ELF-1 (cell line): ENCODE measurements at regions not wholly inside any gene's neighbourhood (a gene's known extent, or its start where the extent isn't known, plus 50 kb on each side); places are given as distances from the start of the nearest gene placed in this dataset.
"Not testable (repeated sequence)": the region's sequence is repeated elsewhere in the genome, so short reads cannot be mapped to it uniquely, and the experiment has no call there.

Experiments
- DNase-seq: peaks from one replicate; pipeline ENCODE4 v3.0.0-alpha.2; 2016; ENCODE audit warnings: low read depth, low spot score

GRCh38 chr7:112669306-112669705 is 120.9 kb downstream of the TMEM168 start:
- DNase-seq, result no peak

GRCh38 chr7:112670193-112670592 is 120.0 kb downstream of the TMEM168 start:
- no peak for DNase-seq

- DNase-seq, result no peak
These were observed 111.6 kb downstream of the TMEM168 start for GRCh38 chr7:112678626-112679025.

- peak; percentile 64 for DNase-seq
These were observed 100.6 kb downstream of the TMEM168 start for GRCh38 chr7:112689466-112690177.

- DNase-seq, result no peak
These were observed 97.9 kb downstream of the TMEM168 start for GRCh38 chr7:112692333-112692732.

GRCh38 chr7:112697211-112697610 is 93.0 kb downstream of the TMEM168 start:
- not testable (repeated sequence) for DNase-seq

GRCh38 chr7:112699725-112700513 is 90.3 kb downstream of the TMEM168 start:
- DNase-seq, result no peak

- DNase-seq, result peak; percentile 23
These were observed 88.7 kb downstream of the TMEM168 start for GRCh38 chr7:112701456-112701855.

GRCh38 chr7:112707655-112708054 is 82.5 kb downstream of the TMEM168 start:
- DNase-seq, result no peak

GRCh38 chr7:112708236-112708635 is 82.0 kb downstream of the TMEM168 start:
- peak; percentile 40 for DNase-seq
